ENCODE measurements at regions not wholly inside any gene's neighbourhood (a gene's known extent, or its start where the extent isn't known, plus 50 kb on each side); places are given as distances from the start of the nearest gene placed in this dataset.

DNA sequence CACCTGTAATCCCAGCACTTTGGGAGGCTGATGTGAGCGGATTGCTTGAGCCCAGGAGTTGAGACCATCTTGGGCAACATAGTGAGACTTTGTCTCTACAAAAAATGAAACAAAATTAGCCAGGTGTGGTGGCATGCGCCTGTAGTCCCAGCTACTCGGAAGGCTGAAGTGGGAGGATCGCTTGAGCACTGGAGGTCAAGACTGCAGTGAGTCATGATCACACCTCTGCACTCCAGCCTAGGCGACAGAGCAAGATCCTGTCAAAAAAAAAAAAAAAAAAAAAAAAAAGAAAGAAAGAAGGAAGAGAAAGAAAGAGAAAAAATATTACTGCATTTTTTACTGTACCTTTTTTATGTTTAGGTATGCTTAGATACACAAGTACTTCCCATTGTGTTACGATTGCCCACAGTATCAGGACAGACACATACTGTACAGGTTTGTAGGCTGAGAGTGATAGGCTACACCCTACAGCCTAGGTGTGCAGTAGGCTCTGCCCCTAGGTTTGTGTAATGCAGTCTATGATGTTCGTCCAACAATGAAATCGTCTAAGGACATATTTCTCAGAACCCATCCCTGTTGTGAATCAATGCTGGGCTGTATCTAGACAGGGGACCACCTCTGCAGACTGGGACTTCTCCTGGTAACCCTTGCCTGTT is 160.4 kb upstream of the PWP1 start:
- no peak for TF ChIP-seq ZFX (IDR thresholded peaks at IDR 0.05)
- TF ChIP-seq, protein P1, sequence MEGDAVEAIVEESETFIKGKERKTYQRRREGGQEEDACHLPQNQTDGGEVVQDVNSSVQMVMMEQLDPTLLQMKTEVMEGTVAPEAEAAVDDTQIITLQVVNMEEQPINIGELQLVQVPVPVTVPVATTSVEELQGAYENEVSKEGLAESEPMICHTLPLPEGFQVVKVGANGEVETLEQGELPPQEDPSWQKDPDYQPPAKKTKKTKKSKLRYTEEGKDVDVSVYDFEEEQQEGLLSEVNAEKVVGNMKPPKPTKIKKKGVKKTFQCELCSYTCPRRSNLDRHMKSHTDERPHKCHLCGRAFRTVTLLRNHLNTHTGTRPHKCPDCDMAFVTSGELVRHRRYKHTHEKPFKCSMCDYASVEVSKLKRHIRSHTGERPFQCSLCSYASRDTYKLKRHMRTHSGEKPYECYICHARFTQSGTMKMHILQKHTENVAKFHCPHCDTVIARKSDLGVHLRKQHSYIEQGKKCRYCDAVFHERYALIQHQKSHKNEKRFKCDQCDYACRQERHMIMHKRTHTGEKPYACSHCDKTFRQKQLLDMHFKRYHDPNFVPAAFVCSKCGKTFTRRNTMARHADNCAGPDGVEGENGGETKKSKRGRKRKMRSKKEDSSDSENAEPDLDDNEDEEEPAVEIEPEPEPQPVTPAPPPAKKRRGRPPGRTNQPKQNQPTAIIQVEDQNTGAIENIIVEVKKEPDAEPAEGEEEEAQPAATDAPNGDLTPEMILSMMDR (conservative IDR thresholded peaks at IDR 0.05): no peak
- no peak overlapping the region for H3K27ac ChIP-seq

DNA sequence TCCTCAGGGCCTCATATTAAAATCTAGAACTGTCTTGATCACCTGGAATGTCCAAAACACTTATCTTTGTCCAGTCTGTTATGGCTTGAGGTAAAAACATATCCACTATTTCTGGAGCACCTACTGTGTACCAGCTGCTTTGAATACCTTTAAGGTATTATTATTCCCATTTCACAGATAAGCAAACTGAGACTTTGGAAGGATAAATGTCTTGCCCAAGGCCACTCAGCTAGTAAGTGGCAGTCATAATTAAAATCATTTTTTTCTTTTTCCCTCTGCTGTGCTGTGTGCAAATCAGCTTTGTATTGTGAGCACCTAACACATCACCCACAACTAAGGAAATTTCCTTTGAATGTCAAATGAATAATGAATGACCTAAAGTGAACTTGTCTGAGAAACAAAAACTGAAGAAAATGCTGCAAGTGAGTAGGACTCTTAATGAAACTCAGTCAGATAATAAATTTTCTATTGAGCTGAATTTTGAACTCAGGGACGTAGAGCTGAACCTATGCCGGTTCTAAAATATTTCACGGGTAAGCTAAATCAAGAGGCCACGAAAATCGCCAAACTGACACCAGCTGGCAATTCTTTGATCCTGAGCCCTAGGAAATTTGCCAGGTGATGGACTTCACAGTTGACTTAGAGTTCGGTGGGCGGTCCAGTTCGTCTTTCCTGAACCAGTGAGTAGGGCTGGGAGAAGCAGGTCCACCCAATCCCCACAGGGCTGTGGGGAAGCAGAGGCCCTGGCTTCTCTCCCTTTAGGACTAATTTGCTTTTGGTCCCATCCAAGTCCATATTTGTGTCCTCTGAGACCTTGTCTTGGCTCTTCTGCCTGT is 159.7 kb upstream of the PWP1 start:
- TF ChIP-seq, protein P1 (conservative IDR thresholded peaks at IDR 0.05): no peak
- TF ChIP-seq ZFX (IDR thresholded peaks at IDR 0.05): no peak
- no peak overlapping the region for H3K27ac ChIP-seq

DNA sequence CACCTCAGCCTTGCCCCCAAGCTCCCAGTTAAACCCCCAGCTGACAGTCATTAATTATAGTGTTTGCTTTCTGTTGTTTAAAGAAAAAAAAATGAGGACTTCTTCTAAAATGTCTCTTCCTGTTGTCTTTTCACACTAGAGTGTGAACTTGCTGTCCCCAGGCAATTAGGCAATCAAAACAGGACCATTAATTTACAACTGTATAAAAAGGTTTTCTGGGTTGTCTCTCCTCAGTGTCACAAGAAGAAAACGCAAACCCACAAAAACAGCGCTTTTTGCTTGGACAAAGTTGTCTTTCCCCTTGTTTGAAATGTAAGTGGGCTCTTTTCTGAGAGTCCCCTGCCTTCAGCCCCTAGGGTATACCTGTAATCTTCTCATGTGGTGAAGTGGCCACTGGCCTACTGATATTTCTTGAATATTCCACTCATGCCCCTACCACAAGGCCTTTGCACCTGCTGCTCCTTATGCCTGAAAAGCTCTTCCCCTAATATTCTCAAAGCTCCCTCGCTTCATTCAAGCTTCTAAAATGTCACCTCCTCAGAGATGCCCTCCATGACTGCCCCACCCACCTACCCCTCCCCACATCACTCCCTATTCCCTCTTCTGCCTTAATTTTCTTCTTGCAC is 158.9 kb upstream of the PWP1 start:
- no peak for TF ChIP-seq ZFX (IDR thresholded peaks at IDR 0.05)
- TF ChIP-seq, protein P1 (conservative IDR thresholded peaks at IDR 0.05): no peak
- H3K27ac ChIP-seq: no peak overlapping the region

DNA sequence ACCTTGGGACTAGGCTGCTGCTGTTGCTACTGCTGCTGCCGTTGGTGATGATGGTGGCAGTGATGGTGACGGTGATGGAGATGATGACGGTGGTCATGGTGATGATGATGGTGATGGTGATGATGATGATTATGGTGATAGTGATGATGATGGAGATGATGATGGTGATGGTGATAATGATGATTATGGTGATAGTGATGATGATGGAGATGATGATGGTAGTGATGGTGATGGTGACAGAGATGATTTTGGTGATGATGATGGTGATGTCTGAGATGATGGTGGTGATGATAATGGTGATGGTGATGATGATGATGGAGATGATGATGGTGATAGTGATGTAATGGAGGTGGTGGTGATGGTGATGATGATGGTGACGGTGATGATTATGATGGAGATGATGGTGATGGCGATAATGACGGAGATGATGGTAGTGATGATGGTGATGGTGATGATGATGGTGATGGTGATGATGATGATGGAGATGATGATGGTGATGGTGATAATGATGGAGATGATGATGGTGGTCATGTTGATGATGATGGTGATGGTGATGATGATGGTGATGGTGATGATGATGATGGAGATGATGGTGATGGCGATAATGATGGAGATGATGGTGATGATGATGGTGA is 156.8 kb upstream of the PWP1 start:
- TF ChIP-seq ZFX (IDR thresholded peaks at IDR 0.05): no peak
- TF ChIP-seq, protein P1 (conservative IDR thresholded peaks at IDR 0.05): no peak

DNA sequence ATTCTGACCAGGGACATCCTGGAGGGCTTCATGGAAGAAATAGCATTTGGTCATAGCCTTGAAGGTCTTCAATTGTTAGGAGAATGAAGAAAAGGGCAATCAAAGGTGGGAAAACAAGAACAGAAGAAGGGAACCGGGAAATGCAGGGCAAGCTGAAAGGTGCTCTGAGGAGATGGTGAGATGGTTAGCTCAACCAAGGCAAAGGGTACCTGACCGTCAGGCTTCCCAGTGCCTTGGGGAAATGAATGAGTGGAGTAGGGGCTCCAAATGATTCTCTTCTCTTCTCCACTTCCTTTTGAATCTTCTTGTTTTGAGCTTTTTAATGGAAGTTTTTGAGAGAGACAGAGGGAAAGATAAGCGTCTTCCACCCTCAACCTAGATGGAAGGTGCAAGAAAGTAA is 155.6 kb upstream of the PWP1 start:
- H3K27ac ChIP-seq: no peak overlapping the region
- no peak for TF ChIP-seq ZFX (IDR thresholded peaks at IDR 0.05)
- TF ChIP-seq, protein P1 (conservative IDR thresholded peaks at IDR 0.05): no peak

More for the DNA sequence above, 156.8 kb upstream of the PWP1 start:
- H3K27ac ChIP-seq: no peak overlapping the region

DNA sequence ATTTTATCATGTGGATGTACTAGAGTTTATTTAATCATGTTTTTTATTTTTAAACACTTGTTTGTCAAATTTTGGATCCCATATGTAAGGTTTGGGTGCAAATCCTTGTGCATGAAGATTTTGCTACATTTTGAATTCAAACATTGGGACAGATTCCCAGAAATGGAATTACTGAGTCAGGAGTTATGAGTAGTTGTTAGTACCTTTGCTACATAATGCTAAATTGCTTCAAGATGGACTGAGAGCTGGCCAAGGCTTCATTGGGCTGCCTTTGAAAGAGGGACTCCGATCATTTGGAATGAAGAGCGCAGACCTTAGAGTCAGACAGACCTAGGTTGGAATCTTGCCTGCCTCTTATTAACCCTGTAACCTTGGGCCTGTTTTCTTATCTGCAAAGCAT is 154.9 kb upstream of the PWP1 start:
- H3K27ac ChIP-seq: no peak overlapping the region
- TF ChIP-seq, protein P1 (conservative IDR thresholded peaks at IDR 0.05): no peak
- TF ChIP-seq ZFX (IDR thresholded peaks at IDR 0.05): no peak
